HG02981 (cell line): ENCODE measurements at regions not wholly inside any gene's neighbourhood (a gene's known extent, or its start where the extent isn't known, plus 50 kb on each side); places are given as distances from the start of the nearest gene placed in this dataset.

Experiments
- ATAC-seq: cut with Tn5 transposase; IDR thresholded peaks from one replicate; pipeline ENCODE4 v1.9.1; 2021; ENCODE audit warnings: mild to moderate bottlenecking, moderate library complexity; ENCODE audit not compliant: unreplicated experiment

DNA sequence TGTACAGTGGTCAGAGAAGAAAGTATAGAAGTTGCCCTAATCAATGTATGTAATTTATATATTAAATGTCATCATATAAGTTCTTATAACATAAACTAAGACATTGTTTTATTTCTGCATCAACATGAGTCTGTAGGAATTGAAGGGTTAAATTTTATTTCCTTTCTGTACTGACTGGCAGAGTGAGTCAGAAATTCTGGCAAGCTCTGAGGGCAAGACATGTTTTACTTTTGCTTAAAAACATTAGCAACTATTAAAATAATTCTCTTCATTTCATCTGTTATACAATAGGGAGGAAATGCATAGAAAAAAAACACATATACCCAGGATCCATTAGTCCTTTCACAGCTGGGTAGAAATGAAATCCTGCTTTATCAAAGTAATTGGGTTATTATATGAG, 171.4 kb upstream of the ALCAM start:
- no peak for ATAC-seq

DNA sequence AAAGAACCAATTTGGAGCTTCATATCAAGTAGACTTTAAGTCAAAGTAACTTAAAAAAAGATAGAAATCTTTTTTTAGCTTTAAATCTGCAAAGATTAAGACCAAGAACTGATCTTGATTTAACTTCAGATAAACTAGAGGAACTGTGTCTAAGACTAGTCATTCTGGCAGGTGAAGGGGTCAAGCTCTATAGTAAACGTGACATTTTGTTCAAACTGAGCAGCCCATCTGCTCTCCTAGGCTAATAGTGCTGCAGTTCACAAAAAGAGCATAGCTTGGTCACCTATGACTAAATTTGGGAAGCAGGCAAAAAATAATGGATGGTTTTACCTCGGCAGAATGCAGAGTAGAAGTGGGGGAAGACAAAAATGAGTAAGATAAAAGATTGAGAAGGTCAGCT, 168.8 kb upstream of the ALCAM start:
- no peak for ATAC-seq

GRCh38 chr3:105199217-105199616, 167.5 kb upstream of the ALCAM start:
- no peak for ATAC-seq

DNA sequence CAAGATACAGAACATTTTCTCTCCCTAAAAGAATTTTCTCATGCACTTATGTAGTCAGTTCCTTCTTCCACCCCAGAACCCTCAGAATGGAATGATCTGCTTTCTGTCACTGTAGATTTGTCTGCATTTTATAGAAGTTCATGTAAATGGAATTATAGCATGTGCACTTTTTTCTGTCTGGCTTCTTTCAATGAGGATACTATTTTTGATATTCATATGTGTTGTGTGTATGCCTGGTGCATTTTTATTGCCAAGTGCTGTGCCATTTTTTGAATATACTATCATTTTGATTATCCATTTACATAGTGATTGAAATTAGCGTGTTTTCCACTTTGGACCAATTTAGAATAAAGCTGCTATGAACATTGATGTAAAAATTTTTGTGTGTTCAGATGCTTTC, 156.6 kb upstream of the ALCAM start:
- no peak for ATAC-seq

DNA sequence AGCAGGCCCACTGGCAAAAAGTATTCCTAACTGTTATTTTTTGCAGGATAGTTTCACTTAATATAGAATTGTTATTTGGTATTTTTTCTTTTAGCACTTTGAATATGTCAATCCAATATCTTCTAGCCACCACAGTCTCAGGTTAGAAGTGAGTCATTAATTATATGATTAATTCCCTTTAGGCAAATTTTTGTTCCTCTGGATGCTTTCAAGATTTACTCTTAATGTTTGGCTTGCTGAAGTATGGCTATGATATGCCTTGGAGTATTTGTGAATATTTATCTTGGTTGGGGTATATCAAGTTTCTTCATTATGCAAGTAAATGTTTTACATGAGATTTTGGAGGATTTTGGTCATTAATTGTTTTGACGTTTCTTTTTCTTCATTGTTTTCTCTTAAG, 152.1 kb upstream of the ALCAM start:
- ATAC-seq = no peak

DNA sequence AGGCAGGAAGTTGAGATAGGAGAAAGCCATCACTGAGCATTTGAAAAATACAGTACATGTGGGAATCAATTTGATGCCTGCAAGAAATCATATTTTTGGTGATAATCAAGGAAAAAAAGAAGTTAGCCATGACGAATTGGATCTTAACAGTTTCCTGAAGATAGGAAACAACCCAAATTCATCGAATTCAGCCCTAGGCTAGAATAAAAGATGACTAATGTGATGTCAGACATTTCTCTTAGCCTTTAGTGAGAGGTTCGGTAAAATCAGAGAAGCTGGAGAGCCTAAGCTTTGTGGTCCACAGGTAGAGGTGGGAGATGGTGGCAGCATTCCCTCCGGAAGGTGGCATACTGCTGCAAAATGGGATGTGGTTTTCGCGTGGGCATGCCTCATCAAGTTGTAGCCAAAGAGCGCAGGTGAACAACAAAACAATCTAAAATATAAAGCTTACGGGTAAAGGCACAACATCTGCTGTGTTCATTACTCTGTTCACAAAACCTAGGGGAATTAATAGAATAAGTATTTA, 144.1 kb upstream of the ALCAM start:
- ATAC-seq = no peak

DNA sequence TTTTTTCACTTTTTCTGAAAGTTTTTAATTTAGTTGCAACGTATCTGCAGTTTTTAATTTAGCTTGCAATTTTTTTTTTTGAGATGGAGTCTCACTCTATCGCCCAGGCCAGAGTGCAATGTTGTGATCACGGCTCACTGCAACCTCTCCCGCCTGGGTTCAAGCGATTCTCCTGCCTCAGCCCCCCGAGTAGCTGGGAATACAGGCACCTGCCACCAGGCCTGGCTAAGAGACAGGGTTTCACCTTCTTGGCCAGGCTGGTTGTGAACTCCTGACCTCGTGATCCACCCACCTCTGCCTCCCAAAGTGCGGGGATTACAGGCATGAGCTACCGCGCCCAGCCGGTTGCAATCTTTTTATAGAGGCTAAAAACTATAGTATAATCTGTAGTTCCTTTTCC, 142.9 kb upstream of the ALCAM start:
- ATAC-seq = no peak

DNA sequence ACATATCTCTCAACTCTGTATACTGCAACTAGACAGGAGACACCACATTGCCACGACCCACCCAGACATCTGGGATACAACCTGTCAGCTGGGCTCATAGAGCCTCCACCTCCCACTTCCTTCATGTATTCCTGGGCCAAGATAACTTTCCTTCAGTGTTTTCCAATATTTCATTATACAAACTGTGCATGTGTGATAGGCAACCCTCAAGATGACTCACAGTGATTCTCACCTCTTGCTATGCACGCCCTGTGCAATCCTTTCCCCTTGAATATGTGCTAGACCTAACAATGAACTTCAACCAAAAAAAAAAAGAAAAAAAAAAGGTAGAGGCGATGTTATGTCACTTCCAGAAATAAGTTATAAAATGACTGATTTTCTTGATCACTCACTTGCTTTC, 138.0 kb upstream of the ALCAM start:
- no peak for ATAC-seq

DNA sequence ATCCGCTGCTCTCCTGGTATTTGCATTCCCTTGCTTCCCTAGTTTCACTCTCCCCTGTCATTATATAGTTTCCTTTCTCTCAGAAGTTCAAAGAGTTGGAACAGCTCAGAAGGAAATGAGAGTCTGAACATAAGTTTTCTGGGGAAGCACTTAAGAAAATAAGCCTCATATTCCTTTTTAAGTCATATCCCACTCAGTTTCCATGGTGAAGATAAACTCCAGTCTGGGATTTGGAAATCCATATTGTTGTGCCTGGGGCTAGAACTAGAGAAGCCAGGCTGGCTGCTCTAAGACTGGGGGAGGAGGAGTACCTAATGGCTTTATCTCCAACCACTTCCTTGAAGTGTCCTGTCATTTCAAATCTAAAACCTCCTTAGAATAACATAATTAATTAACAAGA, 134.2 kb upstream of the ALCAM start:
- ATAC-seq = no peak

- ATAC-seq = no peak
Observed at GRCh38 chr3:105233010-105233409, 133.7 kb upstream of the ALCAM start.

- no peak for ATAC-seq
Observed at GRCh38 chr3:105235221-105235620, 131.5 kb upstream of the ALCAM start.

- no peak for ATAC-seq
Observed at GRCh38 chr3:105235785-105236184, 130.9 kb upstream of the ALCAM start.

GRCh38 chr3:105238367-105238766, 128.3 kb upstream of the ALCAM start:
- ATAC-seq = no peak

DNA sequence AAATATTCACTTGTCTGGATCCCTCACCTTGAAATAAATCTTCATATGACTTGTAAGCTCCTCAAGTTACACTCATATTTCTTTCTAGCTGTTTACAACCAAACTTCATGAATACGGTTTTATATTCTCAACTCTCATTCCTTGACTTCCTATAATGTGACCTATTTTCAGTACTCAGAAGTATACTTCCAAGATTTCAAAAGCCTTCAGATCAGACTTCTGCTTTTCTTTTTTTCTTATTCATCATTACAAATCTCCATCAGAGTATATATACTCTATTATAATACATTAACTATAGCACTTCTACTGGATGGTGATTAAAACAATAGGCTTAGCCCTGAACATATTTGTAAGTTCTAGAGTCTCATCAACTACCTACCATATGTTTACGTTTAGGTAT, 123.6 kb upstream of the ALCAM start:
- ATAC-seq = no peak

GRCh38 chr3:105246536-105246935, 120.2 kb upstream of the ALCAM start:
- no peak for ATAC-seq

DNA sequence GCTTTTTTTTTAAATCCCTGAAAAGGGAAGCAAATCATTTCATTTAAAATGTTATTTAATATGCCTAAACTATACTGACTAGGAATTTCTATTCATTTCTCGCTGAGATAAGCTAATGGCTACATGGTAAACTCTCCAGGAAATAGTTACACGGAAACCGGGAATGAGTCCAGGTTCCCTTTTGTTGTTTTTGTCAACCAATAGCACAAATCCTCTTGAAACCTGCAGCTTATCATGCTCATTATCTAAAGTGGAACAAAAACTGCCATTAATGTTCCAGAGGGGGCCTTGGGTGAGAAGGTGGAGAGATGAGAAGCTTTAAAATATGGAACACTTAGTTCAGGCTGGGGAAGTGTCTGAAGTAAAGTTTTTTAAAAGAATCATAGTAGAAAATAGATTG, 113.5 kb upstream of the ALCAM start:
- no peak for ATAC-seq

DNA sequence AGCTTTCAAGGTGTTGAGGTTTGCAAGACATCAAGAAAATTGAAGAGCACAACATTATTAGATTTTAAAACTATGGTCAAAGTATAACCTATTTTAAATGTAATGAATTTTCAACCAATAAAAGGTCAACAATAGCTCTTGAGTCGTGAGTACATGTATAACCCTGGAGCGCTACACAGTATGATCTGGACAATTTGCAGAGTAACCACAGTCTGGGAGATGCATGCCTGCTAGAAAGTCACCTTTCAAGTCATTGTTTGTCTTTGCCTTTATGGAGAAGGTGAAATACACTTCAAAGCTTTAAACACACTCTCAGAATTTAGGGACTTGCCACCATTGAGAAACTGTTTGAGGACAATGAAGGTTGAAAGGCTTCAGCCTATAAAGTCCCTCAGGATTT, 112.6 kb upstream of the ALCAM start:
- no peak for ATAC-seq

- no peak for ATAC-seq
Observed at GRCh38 chr3:105255350-105255749, 111.4 kb upstream of the ALCAM start.

- ATAC-seq = no peak
Observed at GRCh38 chr3:105259496-105259895, 107.2 kb upstream of the ALCAM start.

GRCh38 chr3:105260385-105260784, 106.3 kb upstream of the ALCAM start:
- ATAC-seq = no peak

- no peak for ATAC-seq
Observed at GRCh38 chr3:105274536-105274935, 92.2 kb upstream of the ALCAM start.

DNA sequence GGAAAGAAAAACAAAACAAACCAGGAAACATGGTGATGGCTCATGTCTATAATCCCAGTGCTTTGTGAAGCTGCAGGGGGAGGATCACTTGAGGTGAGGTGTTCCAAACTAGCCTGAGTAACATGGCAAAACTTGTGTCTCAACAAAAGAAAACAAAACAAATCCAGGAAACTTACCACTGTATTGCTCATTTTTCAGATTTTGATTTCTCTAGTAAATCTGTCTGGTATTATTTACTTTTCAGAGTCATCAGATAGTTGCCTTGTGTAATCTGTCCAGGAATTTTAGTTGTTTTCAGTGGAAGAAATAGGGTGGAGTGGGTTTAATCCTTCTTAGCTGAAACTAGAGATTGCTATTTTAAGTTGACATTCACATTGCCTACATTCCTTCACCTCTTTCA, 91.8 kb upstream of the ALCAM start:
- ATAC-seq = no peak

GRCh38 chr3:105277656-105278055, 89.1 kb upstream of the ALCAM start:
- ATAC-seq = no peak

DNA sequence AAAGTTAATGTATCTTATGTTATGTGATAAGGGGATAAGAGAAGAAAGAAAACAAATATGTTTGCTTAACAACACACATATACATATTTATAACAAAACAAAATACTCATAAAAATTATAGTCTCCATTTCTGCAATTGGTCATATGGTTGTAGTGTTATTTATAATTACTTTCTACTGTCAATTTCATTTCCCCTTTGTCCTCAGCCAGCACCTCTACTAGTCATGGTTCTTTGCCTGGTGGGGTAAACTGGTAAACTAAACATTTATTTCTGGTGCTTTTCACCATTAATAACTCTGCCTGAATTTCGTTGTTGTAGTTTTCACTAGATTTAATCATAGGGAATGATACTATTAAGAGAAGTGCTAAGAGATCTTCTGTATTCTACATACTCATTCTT, 88.0 kb upstream of the ALCAM start:
- ATAC-seq = no peak
